Lung microvascular endothelial cell (primary cell): ENCODE measurements at regions not wholly inside any gene's neighbourhood (a gene's known extent, or its start where the extent isn't known, plus 50 kb on each side); places are given as distances from the start of the nearest gene placed in this dataset.

ENCODE experiments used
- DNase-seq, 2 donors: peaks; one replicate each; pipeline versions ENCODE4 v3.0.0 to v3.0.0-alpha.2; 2010; ENCODE audit warnings: low read depth in 2 of 2

DNA sequence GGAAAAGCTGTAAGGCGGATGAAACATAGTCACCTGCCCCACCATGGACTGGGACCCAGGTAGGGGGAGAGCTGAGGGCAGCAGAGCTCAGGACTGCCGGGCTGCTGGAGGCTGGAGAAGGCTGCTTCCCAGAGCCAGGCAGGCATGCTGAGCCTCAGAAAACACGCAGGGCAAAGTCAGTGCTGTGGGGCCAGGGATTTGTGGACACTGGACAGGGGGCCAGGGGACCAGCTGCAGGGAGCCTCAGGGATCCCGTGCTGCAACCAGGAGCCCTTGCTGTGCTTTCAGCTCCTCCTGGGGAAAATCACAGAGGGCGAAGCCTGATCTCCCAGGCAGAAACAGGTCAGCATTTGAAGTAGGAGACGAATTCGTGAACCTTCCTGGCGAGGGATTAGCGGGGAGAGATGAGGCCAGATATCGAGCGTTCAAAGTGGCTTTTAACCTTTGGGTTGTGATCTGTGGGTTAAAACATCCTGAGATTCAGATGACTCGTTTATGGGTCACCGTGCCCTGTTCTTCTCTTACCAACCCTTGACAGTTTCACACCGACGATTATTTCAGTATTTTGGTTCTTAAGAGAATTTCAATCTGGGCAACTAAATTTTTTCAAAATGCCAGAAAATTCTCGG lies 85.6 kb upstream of the SHH start:
- DNase-seq: no peak

DNA sequence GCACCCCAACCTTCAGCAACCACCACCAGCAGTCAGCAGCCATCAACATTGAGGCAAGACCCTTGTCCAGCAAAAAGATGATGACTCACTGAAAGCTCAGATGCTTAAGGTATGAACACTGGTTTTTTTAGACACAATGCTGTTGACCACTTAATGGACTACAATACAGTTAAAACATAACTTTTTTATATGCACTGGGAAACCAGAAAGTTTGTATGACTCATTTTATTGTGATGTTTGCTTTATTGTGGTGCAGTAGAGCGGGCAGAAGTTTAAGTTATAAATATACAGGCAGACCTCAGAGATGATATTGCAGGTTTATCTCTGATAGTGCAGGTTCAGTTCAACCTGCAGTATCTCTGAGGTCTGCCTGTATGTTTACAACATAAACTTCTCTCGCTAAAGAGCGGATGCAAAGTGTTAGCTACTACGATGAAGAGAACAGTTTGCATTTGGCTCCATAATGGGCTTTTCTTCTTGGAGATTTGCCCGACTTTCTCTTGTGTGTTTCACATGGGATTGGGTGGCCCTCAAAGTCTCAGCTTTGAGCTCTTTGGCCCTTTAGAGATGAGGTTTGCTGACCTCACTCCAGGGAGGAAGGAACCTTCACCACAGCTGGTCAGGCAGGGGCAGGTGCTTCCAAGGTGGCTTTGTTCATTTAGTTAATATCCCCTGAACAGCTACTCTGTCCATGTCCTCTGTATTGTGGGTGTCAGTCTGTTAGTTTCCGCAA lies 84.4 kb upstream of the SHH start:
- no peak for DNase-seq

DNA sequence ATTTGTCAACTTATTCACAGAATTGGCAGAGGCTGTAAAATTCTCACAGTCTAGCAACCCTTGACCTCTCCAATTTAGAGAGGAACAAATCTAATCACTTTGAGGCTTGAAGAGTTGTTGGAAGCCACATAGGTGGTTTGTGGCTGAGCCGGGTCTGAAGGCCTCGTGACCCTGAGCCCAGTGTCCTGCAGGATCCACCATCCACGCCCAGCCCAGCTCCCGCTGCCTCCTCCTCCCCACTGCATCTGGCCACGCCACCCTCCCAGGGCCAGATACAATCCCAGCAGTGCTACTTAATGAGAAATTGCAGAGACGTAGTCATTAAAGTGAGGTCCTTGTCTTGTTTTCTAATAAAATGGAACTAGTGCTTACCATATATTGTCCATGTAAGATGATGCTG lies 81.4 kb upstream of the SHH start:
- DNase-seq: no peak

- no peak for DNase-seq
These were observed 80.9 kb upstream of the SHH start for GRCh38 chr7:155893176-155893575.

DNA sequence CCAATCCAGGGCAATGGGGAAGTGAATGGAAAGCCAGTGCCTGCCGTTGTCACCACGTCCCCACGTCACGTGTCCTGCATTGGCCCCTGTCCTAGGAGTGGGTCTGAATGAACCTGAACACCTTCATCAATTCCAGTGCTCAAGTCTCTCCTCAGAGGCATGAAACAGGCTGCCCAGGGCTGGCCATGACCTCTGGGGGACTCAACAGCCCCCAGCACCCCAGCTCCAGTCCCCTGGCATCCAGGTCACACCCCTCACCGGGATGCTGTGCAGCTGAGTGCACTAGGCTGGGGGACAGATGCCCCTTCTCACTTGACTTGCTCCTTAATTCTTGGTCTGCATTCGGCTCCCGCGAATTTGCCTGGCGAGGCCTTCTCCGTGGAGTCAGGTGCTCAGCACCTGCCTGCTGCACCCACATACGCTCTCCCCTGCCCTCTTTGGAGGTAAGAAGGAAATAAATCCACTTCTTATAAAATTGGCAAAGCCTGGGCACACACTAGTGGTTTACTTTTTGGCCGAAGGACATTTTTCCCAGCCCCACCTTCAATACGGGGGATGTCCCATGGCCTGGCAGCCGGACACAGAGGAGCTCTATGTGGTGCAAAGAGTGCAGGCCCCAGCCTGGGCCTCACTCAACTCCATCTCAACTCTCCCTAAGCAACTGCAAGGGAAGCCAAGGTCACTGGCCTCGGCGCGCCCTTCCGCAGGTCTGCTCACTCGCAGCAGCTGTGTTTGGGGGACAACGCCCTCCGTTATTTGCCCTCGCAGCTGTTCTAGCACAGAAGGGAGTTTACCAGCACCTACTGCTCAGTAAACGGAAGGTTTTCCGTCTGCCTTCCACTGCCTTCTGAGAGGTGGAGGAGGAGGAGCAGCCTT lies 77.6 kb upstream of the SHH start:
- no peak for DNase-seq

DNA sequence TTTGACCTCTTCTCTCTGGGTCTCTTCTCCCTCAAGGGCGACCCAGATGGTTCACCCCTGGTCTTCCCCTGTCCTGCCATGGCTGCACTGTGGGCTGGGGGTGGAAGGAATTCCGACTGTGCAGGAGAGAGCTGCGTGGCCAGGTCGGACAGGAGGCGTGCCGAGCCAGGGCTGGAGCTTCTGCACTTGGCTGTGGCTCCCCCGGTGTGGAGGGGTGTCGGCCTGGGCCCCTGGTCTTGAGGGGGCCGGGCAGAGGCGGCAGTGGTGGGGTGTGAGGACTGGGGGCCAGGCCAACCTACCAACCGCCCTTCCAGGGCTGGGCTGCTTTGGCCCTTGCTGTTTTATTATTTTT lies 74.9 kb upstream of the SHH start:
- DNase-seq: no peak

GRCh38 chr7:155886391-155887173 lies 74.3 kb upstream of the SHH start:
- no peak for DNase-seq

GRCh38 chr7:155885167-155886155 lies 73.2 kb upstream of the SHH start:
- peak; percentile 84 to 92 for DNase-seq

GRCh38 chr7:155884225-155885166 lies 72.2 kb upstream of the SHH start:
- no peak for DNase-seq

GRCh38 chr7:155883491-155884224 lies 71.4 kb upstream of the SHH start:
- DNase-seq: no peak

DNA sequence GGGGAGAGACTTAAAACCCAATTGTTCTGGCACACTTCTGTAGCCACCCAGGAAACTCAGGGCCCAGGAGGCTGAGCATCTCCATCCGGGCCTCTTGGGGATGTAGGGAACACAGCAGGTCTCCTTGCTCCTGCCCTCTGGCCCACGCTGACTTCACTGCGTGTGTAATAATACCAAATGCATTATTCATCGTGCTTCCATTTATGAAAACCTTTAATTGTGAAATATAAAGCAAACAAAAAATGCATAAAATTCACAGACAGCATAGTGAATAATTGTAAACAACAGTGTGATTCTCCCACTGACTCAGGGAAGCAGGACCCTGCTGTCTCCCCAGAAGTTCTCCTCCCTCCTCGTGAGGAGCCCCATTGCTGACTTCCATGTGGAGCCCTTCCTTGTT lies 70.3 kb upstream of the SHH start:
- no peak for DNase-seq

DNA sequence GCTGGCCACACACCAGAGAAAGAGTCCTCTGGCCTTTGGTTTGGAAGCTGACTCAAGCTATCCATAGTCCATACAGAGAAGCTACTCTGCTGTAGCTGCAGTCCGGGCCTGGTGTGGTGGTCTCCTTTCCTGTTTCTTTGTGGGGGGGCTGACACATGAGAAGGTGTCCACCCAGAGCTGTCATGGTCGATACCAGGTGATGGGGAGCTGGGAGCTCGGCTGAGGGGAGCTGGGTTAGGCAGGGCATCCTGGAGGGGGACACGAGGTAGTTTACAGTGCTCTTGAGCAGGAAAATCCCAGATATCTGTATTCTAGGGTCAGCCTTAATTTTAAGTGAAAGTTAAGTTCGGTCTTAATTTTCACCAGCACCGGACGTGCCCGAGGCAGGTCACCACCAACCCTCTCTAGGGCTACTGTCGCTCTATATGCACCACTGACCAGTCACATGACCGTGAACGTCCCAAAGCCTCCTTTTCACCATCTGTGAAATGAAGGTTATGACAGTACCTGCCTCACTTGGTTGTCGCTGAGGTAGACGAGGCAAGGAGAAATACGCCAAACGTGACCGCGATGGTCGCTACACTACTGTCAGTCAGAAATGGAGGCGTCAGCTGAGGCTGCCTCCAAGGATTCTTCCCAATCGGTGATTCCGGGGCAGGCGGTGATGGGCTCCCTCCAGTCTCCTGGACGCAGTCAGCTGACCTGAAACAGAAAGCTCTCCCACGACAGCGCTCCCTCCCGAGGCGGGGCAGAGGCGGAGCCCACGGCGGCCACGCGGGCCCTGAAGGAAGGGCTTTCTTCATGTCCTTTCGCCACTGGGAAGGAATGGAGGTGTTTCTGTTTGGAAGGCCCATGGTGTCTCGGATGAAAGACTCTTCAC lies 69.4 kb upstream of the SHH start:
- DNase-seq: no peak

- DNase-seq: no peak
These were observed 68.5 kb upstream of the SHH start for GRCh38 chr7:155880721-155881120.

DNA sequence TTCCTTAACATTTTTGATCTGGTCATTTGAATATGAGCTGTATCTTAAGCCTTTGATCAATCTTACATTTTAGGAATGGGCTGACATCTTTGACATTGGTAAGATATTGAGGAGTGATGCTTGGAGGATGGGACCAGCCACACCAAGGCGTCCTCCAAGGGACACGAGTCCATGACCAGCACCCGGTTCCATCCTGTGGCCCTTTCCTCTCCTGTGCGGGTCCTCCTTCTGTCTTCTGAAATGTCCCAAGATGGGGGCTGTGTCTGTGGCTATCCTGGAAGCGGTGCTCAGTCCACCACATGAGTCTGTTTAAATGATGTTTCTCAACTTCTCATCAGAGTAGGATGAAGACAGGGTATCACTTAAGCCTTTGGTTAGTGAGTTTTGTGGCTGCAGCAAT lies 67.3 kb upstream of the SHH start:
- DNase-seq: no peak

DNA sequence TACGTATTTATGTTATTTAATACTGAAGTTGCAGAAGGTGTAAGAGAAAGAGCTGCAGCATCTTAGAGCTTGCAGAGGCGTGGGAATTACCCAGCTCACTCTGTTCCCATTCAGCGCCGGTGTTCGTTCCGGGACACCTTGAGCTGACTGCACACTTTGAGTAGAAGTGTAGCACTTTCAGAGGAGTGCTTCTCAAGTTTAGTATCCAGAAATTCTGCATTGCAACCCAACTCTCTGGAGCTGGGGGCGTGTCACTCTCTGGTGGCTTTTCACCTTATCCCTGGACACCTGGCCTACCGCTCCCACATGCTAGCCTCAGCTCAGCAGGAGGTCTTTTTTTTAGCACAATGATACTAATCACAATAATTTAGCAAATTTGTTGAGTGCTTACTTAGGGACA lies 66.4 kb upstream of the SHH start:
- no peak for DNase-seq

- DNase-seq: no peak
These were observed 66.0 kb upstream of the SHH start for GRCh38 chr7:155878250-155878649.

DNA sequence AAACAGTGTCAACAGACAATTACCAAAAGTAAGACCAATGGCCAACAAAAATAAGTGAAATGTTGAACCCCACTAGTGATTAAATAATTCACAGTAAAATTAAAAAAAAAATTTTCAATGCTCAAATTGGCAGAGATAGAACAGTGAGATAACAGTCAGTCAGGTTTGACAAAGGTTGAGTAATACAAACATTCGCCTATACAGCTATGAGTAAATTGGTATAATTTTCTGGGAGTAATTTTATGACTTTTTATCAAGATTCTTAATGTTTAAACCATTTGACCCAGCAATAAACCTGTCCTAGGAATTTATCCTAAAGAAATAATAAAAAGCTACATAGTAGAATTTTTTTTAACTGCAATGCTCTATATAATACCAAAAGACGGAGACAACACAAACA lies 64.9 kb upstream of the SHH start:
- no peak for DNase-seq

DNA sequence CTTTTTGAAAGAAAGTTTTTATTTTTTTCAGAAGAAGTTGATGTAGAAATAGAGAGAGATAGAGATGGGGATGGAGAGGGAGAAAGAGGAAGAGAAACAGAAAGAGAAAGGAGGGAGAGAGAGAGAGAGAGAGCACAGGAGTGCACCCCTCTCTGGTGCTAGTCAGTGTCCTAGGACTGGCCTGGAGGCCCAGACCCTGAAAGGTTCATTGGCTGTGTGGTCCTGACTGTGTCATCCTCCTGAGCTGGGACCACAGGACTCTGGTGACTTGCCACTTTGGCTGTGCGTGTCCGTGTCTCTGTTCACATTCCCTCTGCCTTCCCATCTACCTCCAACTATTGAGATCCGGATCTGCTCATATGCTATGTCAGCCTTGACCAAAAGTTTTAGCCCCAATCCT lies 62.1 kb upstream of the SHH start:
- no peak for DNase-seq
